HG03354 (cell line): ENCODE measurements at regions not wholly inside any gene's neighbourhood (a gene's known extent, or its start where the extent isn't known, plus 50 kb on each side); places are given as distances from the start of the nearest gene placed in this dataset.

Experiments used
- ATAC-seq: cut with Tn5 transposase; IDR thresholded peaks from one replicate; pipeline ENCODE4 v1.9.1; 2021; ENCODE audit warnings: mild to moderate bottlenecking; ENCODE audit not compliant: unreplicated experiment, poor library complexity, severe bottlenecking

DNA sequence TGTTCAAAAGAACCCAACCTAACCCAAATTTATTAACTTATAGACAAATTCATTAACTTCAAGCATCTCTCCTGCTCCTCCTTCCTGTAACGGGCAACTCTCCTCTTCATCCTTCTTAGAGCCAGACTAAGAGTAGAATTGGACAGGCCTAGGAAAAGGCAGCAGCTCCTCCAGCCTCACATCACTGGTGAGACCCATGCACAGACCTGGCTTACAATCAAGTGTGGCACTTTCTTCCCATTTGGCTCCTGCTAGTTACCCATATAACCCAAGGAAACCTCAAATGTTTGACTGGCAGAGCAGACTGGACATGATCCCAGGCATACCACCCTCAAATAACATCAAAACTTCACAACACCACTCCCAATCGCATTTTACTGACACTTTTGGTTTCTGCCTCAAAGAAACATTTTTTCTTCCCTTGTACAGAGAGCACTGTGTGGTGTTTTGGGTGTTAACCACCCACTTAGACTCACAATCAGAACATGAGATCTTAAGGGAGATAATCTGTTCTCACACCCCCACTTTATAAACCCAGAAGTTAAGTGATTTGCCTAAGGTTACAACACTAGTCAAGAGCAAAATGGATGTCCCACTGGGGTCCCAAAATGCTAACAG lies 101.4 kb downstream of the SIPA1L2 start:
- no peak for ATAC-seq

DNA sequence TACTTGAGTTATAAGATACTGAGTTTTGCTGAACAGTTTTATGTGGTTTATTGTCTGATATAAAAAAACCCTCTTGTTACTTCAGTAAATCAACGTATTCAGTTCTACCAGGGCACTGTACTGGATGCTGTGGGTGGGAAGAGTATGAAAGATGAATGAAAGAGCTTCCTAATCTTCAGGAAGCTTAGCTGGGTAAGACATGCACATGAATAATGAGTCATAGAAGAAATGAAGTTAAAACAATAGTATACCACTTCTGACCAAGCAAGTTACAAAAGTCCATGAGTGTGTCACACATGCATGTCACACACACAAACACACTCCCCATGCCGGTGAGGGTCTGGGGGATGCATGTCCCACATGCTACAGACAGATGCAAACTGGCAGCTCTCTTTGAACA lies 105.9 kb downstream of the SIPA1L2 start:
- ATAC-seq, result no peak

DNA sequence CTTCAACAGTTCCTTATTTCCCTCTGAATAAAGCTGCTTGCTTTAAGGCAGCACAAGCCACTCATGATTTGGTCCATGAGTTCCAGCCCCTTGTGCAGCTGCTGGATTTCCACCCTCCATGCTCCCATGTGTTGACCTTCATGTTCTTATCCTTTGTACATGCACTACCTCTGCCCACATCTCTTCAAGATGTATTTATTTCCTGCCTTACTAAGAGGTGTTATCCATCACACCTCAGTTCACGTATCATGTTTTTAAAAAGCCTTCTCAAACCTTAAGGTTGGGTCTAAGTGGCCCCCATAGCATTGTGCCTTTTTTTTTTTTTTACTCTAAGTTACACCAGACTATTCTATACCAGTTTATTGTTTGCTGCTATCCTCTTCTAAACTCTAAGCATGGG lies 107.7 kb downstream of the SIPA1L2 start:
- no peak for ATAC-seq

DNA sequence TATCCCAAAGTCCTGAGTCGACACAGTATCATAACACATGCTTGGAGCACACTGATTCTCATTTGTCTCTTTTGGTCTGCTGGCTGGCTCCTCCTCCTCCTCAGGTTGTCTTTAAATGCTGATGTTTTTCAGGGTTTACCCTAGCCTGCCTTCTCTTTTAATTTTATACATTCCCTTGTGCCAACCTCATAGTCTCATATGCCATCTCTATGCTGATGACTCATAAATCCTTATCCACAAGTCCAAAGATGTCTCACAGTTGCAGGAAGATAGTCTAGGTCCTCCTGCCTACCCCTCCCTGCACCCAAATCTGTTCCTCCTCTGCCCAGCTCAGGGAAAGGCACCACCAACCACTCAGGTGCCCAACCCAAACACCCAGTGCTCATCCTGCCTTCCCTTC lies 108.3 kb downstream of the SIPA1L2 start:
- ATAC-seq, result no peak

DNA sequence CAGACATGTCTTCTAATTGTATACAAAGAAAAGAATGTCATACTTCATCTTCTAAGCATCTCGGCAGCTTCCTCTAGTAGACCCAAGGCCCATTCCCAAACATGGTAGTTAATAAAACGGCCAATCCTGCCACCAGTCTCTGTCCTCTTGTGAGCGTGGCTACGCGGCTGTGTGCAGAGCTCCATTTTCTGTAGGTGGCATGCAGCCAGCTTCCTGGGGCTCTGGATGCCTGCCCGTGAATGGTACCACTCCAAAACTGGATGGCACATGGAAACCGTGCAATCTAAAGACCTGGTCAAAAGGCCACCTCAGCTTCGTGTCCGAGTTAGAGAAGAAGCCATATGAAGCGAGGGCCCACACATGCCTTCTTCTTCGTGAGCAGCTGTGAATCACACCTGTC lies 110.7 kb downstream of the SIPA1L2 start:
- no peak for ATAC-seq

DNA sequence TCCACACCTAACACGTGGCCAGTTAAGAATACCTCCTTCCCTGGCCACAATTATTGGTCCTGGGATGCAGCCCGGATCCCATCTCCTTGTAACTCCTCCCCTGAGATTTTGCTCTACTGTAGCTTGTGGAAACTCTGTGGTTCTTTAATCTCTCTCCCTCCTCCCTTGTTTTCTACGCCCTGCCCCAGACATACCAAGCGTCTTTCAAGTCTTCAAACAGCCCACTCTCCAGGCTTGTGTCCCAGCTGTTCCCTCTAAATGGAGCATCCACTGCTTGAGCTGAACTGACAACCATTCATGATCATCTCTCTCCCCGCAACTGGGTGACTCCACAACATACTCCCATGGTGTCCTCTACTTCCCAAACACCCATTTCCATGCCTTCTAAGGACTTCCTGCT lies 111.6 kb downstream of the SIPA1L2 start:
- no peak for ATAC-seq

DNA sequence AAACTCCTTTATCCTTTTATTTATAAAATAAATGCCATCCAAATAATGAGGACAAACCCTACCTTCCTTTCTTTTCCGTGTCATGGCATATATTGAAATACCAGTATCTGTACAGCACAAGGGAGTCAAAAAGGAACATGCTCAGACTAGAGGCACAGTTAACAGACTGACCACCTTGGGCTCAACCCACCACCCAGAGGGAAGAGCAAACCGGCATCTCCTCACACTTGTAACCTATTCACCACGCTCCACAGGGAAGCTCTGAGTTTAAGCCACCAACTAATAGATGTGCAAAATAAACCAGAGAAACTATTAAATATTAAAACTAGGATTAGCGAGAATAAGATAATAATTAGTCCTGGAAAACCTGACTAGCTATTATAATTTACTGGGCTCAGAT lies 112.7 kb downstream of the SIPA1L2 start:
- no peak for ATAC-seq

DNA sequence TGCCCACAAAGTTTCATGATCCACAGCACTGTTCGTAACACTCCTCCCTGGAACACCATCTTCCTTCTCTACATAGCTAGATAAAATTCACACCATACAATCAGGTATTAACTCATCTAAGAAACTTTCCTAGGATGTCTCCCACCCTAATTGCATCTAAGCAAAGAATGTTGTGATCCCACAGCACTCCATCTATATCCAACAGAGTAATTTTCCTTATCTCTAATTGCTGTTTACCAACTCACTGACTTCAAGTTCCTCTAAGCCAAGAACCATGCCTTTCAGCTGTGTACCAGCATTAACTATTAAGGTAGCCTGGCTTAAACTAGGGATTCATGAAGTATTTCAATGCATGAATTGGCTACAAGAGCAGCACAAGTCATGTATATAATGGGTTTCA lies 114.2 kb downstream of the SIPA1L2 start:
- ATAC-seq, result no peak

DNA sequence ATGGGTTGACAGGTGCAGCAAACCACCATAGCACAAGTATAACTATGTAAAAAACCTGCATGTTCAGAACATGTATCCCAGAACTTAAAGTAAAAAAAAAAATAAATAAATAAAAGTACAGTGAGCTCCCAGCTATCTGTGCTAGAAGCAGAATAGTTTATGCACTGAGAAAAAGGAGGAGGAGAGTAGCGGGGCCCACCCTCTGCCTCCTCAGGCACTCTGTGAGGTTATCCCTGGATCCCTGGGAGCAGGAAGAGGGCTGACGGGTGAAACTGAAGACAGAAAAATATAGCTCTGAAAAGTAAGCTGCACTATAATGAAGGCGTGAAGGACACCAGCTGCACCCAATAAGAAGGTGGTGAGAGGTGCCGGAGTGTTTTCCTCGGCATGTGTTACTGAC lies 117.2 kb downstream of the SIPA1L2 start:
- no peak for ATAC-seq

DNA sequence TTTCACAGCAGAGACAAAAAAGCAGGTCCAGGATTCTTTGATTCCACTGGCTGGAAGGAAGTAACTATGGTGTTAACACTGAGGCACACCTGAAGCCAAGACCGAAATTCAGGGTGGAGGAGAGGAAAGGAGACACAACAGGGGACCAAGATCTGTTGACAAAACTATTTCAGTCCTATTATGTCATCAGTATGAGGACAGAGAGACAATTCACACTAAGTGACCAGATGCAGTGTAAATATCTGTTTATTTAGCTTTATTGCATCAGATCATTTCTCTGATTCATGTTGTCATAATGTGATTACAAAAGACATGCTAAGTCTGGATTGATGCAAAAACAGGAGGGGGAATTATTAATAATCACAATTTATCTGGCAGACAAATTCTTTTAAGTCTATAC lies 118.8 kb downstream of the SIPA1L2 start:
- no peak for ATAC-seq

DNA sequence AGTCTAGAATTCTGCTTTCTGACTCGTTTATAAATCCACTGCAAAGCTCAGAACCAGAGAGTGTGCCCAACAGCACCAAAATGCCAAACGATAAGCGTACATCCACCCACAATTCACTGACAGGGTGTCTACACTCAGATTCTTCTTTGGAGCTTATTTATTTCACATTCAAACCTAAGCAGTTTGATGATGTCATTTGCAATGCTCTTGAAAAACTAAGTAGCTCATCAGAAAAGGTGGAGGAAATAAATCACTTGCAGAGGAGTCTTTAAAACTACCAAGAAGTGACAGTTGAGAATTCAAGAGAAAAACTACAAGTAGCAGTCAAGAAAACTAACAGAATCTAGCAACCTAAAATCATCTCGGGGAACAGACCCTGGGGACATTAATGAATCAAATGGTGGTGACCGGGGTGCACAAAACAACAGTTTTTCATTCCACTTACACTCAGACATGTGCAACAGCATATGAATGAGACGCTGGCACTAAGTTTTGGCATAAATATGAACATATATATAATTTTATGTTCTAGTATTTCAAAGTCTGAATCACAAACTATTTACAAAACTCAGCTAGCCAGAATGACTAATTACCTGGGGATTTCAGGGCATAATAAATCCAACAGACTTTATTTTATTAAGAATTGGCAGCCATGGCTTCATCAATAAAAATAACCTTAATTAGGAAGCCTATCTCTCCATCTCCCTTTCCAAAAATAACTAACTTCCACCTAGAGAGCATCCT lies 119.4 kb downstream of the SIPA1L2 start:
- no peak for ATAC-seq

DNA sequence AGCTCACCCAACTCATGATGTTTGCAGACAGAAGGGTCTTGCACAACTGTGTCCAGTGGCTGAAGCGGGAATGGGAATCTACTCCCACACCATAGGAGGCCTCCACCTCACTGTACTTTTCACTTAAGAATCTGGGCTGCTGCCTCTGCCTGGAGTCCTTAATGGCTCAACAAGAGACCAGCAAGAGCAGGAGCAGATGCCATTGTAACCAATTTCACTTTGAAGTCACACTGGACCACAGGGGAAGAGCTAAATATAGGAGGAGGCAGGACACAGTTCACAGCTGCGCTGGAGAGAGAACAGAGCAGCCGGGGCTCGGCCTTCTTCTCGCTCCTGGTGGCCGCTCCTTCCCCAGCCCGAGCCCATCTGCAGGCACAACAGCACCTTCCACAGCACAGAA lies 120.4 kb downstream of the SIPA1L2 start:
- ATAC-seq, result no peak

DNA sequence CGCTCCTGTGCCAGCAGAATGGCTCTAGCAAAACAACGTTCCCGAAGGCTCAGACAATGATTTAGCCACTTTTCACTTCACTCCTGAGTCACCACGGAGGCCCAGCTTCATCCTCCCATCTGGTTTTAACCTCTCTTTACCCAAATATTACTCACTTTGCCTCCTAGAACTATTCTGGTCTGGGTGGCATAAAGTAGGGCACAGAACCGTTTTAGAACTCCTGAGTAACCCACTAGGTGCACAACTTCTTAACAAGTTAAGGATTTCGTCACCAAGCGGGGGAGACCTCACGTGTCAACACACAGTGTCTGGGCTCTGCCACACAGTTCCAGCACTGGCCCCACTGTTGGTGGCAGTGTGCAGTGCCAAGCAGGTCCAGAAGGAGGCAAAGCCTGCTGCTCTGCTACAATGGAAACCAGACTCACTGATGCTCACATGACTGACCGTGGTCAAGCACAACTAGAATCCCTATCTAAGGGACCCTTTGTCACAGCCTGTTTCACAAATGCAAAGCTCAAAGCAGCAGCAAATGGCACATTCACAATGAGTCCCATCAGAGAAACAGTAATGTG lies 121.7 kb downstream of the SIPA1L2 start:
- ATAC-seq, result no peak

DNA sequence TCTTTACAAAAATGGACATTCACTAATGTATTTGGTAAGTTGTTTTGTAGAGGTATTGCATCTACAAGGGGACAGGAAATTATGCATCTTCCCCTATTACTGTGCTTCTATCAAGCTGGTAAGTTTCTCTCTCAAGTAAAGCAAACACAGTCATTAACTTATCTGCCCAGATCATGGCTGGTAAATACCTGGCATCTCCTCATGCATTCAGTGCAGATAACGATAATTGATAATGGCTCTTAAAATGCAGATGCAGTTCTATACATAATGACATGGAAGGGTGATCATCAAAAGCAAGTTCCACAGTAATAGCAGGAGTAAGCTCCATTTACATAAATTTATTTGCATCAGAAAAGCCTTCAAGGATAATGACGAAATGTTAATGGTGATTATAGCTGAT lies 122.4 kb downstream of the SIPA1L2 start:
- ATAC-seq, result no peak

DNA sequence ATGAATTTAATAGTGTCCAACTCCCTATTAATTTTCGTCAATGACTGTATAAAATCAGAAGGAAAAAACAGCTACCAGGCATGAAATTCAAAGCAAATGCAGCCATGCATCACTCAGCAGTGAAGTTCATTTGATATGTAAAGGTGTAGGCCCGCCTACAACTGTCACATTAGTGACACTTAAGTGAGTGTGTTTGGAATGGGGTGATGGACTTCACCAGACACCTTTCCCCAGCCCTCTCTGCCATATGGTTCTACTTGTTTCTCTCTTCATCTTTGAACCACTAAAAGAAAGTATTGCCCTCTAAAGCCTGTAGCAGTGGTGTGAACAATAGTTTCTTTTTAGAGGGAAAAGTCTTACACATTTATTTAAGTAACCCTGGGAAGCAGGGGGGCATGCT lies 124.0 kb downstream of the SIPA1L2 start:
- ATAC-seq, result no peak

DNA sequence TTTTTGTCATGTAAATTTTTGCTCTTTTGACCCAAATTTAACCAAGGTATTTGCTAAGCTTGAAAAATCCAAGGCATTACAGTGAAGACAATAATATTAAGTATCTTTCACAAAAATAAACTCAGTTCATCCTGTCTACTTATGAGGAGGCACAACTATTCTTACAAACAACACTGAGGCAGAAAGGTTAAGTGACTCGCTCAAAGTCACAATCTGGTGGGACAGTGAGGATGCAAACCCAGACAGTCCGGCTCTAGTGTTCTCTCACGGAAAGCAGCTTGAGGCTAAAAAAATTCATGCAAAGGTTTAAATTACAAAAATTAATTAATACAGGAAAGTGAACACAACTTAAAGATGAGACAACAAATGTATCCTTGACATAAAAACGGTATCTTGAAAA lies 125.3 kb downstream of the SIPA1L2 start:
- ATAC-seq, result no peak

DNA sequence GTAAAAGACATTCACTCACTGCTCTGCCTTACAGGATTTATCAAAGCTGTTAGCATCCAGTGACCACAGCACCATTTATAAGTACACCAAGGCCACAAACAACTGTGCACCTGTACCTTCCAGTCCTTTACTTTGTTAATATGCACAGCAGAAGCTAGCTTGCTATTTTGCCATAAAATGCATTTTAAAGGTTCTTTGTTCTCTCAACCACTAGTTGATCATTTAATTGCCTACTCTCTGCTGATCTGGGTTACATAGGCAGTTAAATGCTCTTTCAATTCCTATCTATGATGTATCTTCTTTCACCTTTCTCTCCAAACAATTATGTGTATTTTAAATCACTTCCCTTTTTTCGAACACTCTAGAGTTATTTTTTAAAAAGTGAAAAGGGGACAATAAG lies 126.4 kb downstream of the SIPA1L2 start:
- no peak for ATAC-seq

DNA sequence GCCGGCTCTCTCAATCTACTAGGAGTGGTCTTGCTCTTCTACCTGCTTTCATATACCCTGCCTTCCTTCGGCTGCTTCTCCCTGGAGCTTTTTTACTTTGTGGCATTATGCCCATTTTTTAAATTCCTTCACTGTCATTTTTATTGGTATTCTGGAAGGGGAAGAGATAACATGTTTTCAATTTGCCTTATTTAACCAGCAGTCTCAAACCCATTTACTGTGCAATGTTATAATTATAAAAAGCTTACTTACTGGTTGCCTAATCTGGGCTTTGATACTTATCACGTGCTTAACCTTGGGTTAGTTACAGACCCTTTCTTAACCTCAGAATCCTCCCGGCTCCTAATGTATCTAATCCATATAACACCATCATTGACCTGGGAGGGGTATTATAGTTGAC lies 128.1 kb downstream of the SIPA1L2 start:
- ATAC-seq, result no peak

DNA sequence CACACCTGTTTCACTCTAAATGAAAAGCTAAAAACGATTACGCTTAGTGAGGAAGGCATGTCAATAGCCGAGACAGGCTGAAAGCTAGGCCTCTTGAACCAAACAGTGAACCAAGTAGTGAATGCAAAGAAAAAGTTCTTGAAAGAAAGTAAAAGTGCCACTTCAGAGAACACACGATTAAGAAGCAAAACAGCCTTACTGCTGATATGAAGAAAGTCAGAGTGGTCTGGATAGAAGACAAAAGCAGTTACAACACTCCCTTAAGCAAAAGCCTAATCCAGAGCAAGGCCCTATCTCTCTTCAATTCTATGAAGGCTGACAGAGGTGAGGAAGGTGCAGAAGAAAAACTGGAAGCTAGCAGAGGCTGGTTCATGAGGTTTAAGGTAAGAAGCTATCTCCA lies 130.7 kb downstream of the SIPA1L2 start:
- no peak for ATAC-seq

DNA sequence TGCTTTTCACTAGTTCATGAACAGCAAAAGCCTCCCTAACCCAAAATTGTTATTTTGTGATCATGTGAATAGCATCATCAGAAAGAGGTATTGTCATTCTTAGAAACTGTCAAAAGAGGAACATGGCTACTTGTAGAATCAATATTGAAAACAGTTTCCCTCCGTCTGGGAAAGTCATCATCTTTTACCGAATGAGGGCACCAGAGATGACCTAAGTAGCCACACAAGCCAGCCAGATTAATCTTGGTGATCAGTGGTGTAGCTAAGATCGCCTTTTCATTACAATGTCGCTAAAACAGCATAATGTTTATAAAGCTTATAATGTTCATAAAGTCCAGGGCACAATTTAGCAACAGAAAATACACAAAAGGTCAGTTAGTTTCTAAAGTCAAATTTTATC lies 136.1 kb downstream of the SIPA1L2 start:
- ATAC-seq, result no peak

DNA sequence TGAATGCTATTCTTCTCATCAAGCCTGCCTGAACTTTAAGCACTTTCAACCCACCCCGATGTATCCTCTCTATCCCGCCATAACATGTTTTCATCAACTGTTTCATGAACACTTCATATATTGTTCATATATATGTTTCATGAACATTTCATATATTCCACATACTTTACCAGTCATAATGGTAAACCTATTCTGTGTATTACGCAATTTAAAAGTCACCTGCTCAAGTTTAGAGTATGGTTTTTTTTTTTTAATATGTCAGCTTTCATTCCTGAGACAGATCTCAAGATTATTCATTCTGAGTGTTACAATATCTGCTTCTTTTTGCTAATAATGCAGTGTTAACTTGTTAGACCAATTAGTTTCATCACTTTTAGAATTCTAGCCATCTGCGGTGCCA lies 140.7 kb downstream of the SIPA1L2 start:
- ATAC-seq, result no peak
